Suprapubic skin (tissue), 4 donors: ENCODE measurements at regions not wholly inside any gene's neighbourhood (a gene's known extent, or its start where the extent isn't known, plus 50 kb on each side); places are given as distances from the start of the nearest gene placed in this dataset.

Experiments
- DNase-seq, 2 donors: peaks; one replicate each; pipeline ENCODE4 v3.0.0-alpha.2; 2019; ENCODE audit warnings: low spot score in 2 of 2
- H3K27ac ChIP-seq: fragments of 200-600 bp; sonication (generic); one replicate; pipeline ENCODE4 v1.5.1; 2019
- H3K27me3 ChIP-seq: fragments of 200-600 bp; sonication (generic); one replicate; pipeline ENCODE4 v1.5.1; 2019
- H3K36me3 ChIP-seq: fragments of 200-600 bp; sonication (generic); one replicate; pipeline ENCODE4 v1.5.1; 2019
- H3K4me1 ChIP-seq: fragments of 200-600 bp; sonication (generic); one replicate; pipeline ENCODE4 v1.5.1; 2019
- H3K4me3 ChIP-seq: fragments of 200-600 bp; sonication (generic); one replicate; pipeline ENCODE4 v1.5.1; 2019; ENCODE audit warnings: mild to moderate bottlenecking
- H3K9me3 ChIP-seq: fragments of 200-600 bp; sonication (generic); one replicate; pipeline ENCODE4 v1.5.1; 2019
- EP300 ChIP-seq: sonication (generic); formaldehyde crosslinking; IDR thresholded peaks from one replicate; pipeline ENCODE4 v1.6.1; 2017; ENCODE audit warnings: antibody characterized with exemption
- POLR2A ChIP-seq, 2 donors: fragments of 450-650 bp; IDR thresholded peaks; one replicate each; pipeline ENCODE4 v1.6.1; 2017; ENCODE audit warnings: antibody characterized with exemption in 2 of 2, mild to moderate bottlenecking in 2 of 2, moderate library complexity in 2 of 2
- POLR2AphosphoS5 ChIP-seq, 3 donors: sonication (generic); formaldehyde crosslinking; IDR thresholded peaks; one replicate each; pipeline ENCODE4 v1.6.1; 2017; ENCODE audit warnings: antibody characterized with exemption in 3 of 3
- WGBS: methylation state at CpG from one replicate; pipeline ENCODE4 v1.1.5; 2018; 5-methylcytosine and 5-hydroxymethylcytosine counted together
- TF ChIP-seq, protein P1 (sequence below), 2 donors: fragments of 200-600 bp in 1 of 2; fragments of 450-650 bp in 1 of 2; sonication (generic) in 1 of 2; IDR thresholded peaks; one replicate each; pipeline ENCODE4 v1.5.1; 2016 to 2019; ENCODE audit warnings: antibody characterized with exemption in 2 of 2, mild to moderate bottlenecking in 1 of 2, moderate library complexity in 1 of 2

GRCh38 chr2:21912405-21912804 lies 788.6 kb downstream of the TDRD15 start:
- Histone ChIP-seq H3K36me3 (no peaks in the 10 kb centered on the region), H3K27ac (no peak overlapping the region), H3K4me3 (no peak overlapping the region), H3K27me3 (no peaks in the 10 kb centered on the region), H3K9me3 (no peaks in the 10 kb centered on the region), H3K4me1 (no peaks in the 10 kb centered on the region)
- 74% methylated on average over 3 of the region's 3 CpGs for WGBS
- no peak for DNase-seq
- TF ChIP-seq POLR2AphosphoS5 (IDR thresholded peaks at IDR 0.05) (no peak), EP300 (no peak), POLR2A (IDR thresholded peaks at IDR 0.05) (no peak)
- TF ChIP-seq, protein P1, sequence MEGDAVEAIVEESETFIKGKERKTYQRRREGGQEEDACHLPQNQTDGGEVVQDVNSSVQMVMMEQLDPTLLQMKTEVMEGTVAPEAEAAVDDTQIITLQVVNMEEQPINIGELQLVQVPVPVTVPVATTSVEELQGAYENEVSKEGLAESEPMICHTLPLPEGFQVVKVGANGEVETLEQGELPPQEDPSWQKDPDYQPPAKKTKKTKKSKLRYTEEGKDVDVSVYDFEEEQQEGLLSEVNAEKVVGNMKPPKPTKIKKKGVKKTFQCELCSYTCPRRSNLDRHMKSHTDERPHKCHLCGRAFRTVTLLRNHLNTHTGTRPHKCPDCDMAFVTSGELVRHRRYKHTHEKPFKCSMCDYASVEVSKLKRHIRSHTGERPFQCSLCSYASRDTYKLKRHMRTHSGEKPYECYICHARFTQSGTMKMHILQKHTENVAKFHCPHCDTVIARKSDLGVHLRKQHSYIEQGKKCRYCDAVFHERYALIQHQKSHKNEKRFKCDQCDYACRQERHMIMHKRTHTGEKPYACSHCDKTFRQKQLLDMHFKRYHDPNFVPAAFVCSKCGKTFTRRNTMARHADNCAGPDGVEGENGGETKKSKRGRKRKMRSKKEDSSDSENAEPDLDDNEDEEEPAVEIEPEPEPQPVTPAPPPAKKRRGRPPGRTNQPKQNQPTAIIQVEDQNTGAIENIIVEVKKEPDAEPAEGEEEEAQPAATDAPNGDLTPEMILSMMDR (IDR thresholded peaks at IDR 0.05): no peak

DNA sequence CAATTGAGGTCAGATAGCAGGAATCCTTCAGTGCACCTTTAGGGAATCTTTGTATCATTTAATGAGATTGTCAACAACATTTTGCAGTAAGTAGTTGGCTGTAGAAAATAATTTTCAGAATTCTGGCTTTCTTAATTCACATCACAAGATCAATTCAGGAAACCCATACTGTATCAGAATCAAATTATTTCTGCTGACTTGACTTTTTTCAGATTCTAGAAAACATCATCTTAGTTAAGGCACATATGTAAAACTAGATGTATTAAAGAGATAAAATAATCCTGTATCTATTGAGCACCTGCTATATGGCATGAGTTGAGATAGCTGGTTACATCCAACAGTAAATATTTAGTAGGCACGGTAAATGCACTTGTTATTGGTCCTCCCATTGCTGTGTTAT lies 791.4 kb downstream of the TDRD15 start:
- WGBS: 97% methylated on average over 1 of the region's 1 CpG
- TF ChIP-seq POLR2A (IDR thresholded peaks at IDR 0.05) (no peak), POLR2AphosphoS5 (IDR thresholded peaks at IDR 0.05) (no peak), EP300 (no peak)
- TF ChIP-seq, protein P1 (IDR thresholded peaks at IDR 0.05): no peak
- H3K9me3 ChIP-seq: no peaks in the 10 kb centered on the region
- no peaks in the 10 kb centered on the region for H3K4me1 ChIP-seq
- DNase-seq: no peak
- H3K36me3 ChIP-seq: no peaks in the 10 kb centered on the region
- no peak overlapping the region for H3K4me3 ChIP-seq
- no peak overlapping the region for H3K27ac ChIP-seq
- no peaks in the 10 kb centered on the region for H3K27me3 ChIP-seq

GRCh38 chr2:21916934-21917522 lies 793.3 kb downstream of the TDRD15 start:
- DNase-seq: no peak
- no peaks in the 10 kb centered on the region for H3K36me3 ChIP-seq
- H3K27ac ChIP-seq: no peak overlapping the region
- no peaks in the 10 kb centered on the region for H3K9me3 ChIP-seq
- H3K27me3 ChIP-seq: no peaks in the 10 kb centered on the region
- no peak overlapping the region for H3K4me3 ChIP-seq
- H3K4me1 ChIP-seq: no peaks in the 10 kb centered on the region
- TF ChIP-seq EP300: no peak
- TF ChIP-seq, protein P1 (IDR thresholded peaks at IDR 0.05): no peak
- TF ChIP-seq POLR2A (IDR thresholded peaks at IDR 0.05): no peak
- no peak for TF ChIP-seq POLR2AphosphoS5 (IDR thresholded peaks at IDR 0.05)
- WGBS: 41% methylated on average over 6 of the region's 6 CpGs

DNA sequence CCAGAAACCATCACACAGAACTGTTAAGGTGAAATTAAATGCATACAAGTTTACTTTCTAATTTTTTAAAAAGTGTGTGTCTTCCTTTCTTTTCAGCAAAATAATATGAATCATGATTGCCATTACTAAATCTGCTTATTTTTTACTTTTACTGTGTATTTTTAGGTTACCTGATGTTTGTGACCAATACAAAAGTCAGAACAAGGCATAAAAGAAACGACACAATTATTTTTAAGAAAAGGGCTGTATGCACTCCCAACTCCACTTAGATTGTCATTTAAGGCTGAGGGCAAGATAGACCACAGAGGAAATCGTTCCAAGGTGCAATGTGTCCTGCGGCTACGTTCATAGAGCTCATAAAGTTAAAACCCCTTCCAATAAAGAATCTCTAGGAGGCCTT lies 797.0 kb downstream of the TDRD15 start:
- TF ChIP-seq POLR2A (IDR thresholded peaks at IDR 0.05) (no peak), POLR2AphosphoS5 (IDR thresholded peaks at IDR 0.05) (no peak), EP300 (no peak)
- TF ChIP-seq, protein P1 (IDR thresholded peaks at IDR 0.05): no peak
- Histone ChIP-seq H3K27me3 (no peaks in the 10 kb centered on the region), H3K36me3 (no peaks in the 10 kb centered on the region), H3K4me1 (no peaks in the 10 kb centered on the region), H3K27ac (no peak overlapping the region), H3K4me3 (no peak overlapping the region), H3K9me3 (no peaks in the 10 kb centered on the region)
- 73% methylated on average over 4 of the region's 4 CpGs for WGBS
- DNase-seq: no peak

GRCh38 chr2:21924640-21925285 lies 801.0 kb downstream of the TDRD15 start:
- no peaks in the 10 kb centered on the region for H3K9me3 ChIP-seq
- H3K4me3 ChIP-seq: no peak overlapping the region
- 79% methylated on average over 2 of the region's 2 CpGs for WGBS
- no peaks in the 10 kb centered on the region for H3K27me3 ChIP-seq
- H3K4me1 ChIP-seq: no peaks in the 10 kb centered on the region
- no peak overlapping the region for H3K27ac ChIP-seq
- no peak for DNase-seq
- TF ChIP-seq POLR2AphosphoS5 (IDR thresholded peaks at IDR 0.05) (no peak), POLR2A (IDR thresholded peaks at IDR 0.05) (no peak), EP300 (no peak)
- TF ChIP-seq, protein P1 (IDR thresholded peaks at IDR 0.05): no peak
- H3K36me3 ChIP-seq: no peaks in the 10 kb centered on the region
